ENCODE measurements at regions not wholly inside any gene's neighbourhood (a gene's known extent, or its start where the extent isn't known, plus 50 kb on each side); places are given as distances from the start of the nearest gene placed in this dataset.
A peak's percentile ranks its signal among the peaks of the same experiment; 100 is the strongest.
"Not testable (repeated sequence)": the region's sequence is repeated elsewhere in the genome, so short reads cannot be mapped to it uniquely, and the experiment has no call there.

DNA sequence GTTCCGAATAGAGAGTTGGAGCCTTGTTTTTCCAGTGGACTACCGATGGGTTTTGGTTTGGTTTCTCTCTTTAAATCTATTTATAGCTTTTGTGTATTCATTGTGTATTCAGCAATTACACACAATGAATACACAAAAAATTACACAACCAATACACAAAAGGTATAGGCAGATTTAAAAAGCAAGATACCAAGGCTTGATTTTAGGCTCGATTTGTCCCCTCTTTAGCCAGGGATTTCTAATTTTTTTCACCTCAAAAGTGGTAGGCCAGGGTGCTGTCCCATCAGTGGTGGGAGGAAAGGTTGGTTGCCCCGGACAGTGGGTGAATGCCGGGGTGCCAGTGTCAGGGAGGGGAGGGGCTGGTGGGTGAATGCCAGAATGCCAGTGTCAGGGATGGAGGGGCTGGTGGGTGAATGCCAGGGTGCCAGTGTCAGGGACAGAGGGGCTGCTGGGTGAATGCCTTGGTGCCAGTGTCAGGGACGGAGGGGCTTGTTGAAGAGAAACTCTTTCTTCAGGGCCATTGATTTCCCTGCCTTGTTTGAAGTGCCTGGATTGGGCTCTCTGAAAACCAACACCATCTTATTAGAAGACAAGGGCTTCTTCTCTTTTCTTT lies 186.2 kb downstream of the GOLGA6L6 start:
- DNase-seq, result peak in 2 of 3 donors; percentile 21 to 53
- H3K4me3 ChIP-seq, result no peak overlapping the region
- ATAC-seq, result no peak
- no peaks in the 10 kb centered on the region for H3K36me3 ChIP-seq (ENCODE audit: low read depth)
- H3K9me3 ChIP-seq, result peaks cover 75% of the 10 kb centered on the region
- intact Hi-C loops (cut with DNase I, micrococcal nuclease), result no loop called here
- TF ChIP-seq, protein P1, sequence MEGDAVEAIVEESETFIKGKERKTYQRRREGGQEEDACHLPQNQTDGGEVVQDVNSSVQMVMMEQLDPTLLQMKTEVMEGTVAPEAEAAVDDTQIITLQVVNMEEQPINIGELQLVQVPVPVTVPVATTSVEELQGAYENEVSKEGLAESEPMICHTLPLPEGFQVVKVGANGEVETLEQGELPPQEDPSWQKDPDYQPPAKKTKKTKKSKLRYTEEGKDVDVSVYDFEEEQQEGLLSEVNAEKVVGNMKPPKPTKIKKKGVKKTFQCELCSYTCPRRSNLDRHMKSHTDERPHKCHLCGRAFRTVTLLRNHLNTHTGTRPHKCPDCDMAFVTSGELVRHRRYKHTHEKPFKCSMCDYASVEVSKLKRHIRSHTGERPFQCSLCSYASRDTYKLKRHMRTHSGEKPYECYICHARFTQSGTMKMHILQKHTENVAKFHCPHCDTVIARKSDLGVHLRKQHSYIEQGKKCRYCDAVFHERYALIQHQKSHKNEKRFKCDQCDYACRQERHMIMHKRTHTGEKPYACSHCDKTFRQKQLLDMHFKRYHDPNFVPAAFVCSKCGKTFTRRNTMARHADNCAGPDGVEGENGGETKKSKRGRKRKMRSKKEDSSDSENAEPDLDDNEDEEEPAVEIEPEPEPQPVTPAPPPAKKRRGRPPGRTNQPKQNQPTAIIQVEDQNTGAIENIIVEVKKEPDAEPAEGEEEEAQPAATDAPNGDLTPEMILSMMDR (IDR thresholded peaks at IDR 0.05), result no peak
- H3K4me1 ChIP-seq (ENCODE audit: low read depth), result no peaks in the 10 kb centered on the region

DNA sequence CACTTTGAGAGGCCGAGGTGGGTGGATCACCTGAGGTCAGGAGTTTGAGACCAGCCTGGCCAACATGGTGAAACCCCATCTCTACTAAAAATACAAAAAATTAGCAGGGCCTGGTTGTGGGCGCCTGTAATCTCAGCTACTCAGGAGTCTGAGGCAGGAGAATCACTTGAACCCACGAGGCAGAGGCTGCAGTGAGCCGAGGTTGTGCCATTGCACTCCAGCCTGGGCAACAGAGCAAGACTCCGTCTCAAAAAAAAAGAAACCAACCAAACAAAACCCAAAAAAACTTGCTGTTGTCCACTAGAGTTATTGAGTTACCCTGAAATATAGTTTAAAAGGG lies 186.7 kb downstream of the GOLGA6L6 start:
- ATAC-seq; intact Hi-C loops (cut with DNase I, micrococcal nuclease); H3K4me1 ChIP-seq (ENCODE audit: low read depth); H3K36me3 ChIP-seq (ENCODE audit: low read depth); H3K4me3 ChIP-seq: not testable (repeated sequence)
- peaks cover 81% of the 10 kb centered on the region for H3K9me3 ChIP-seq
- DNase-seq, result peak in 1 of 3 donors; percentile 15

DNA sequence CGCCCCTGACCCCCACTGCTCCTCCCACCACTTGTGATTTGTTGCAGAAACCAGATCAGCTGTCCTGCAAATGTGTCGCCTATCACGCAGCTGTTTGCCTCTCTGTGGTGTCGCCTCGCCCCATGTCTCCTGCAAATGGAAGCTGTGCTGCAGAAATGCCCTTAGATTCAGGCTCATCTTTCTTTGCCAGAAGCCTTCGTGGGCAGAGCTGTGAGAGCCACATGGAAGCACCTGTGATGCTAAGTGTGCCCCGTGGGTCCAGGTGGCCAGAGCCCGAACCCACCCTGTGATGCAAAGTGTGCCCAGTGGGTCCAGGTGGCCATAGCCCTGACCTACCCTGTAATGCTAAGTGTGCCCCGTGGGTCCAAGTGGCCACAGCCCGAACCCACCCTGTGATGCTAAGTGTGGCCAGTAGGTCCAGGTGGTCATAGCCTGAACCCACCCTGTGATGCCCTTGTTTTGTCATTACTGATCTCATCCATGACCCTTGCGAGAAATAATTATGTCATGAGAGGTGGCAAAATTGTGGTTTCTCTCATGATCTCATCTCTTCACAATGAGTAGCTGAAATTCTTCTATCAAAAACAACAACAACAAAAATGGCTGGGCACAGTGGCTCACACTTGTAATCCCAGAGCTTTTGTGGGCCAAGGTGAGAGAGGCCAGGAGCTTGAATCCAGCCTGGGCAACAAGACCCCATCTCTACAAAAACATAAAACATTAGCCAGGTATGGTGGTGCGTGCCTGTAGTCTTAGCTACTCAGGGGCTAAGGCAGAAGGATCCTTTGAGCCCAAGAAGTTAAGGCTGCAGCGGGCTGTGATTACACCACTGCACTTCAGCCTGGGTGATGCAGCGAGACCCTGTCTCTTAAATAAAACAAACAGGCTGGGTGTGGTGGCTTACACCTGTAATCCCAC lies 187.4 kb downstream of the GOLGA6L6 start:
- peak in 2 of 3 donors; percentile 24 to 52 for DNase-seq

DNA sequence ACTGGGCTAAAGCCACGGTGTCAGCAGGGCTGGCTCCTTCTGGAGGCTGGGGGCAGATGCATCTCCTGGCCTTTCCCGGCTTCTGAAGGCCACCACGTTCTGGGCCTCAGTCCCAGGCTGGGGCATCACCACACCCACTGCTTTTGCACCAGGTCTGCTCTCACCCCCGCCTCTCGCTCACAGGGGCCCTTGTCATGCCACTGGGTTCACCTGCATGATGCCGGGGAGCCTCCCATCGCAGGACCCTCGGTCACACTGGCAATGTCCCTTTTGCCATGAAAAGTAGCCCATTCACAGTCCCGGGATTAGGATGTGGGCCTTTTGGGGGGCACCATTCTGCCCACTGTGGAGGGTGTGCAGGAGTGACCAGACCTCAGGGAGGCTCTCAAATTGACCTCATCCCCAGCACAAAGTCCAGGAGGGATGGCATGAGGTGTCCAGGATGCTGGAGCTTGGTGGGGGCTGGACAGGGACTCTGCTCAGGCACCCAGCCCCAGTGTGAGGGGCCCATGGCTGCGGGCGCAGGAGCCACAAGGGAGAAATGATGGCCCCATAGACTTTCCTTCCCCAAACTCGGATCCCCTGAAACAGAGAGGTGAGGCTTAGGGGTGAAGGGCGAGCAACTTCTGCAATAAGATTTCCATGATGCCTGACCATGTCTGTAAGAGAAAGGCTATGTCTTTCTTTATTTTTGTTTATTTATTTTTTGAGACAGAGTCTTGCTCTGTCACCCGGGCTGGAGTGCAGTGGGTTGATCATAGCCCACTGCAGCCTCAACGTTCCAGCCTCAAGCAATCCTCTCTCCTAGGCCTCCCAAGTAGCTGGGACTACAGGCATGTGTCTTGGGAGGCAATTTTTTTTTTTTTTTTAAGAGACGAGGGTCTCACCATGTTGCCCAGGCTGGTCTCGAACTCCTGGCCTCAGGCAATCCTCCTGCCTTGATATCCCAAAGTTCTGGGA lies 189.1 kb downstream of the GOLGA6L6 start:
- no peak for ATAC-seq

More for the DNA sequence above, 187.4 kb downstream of the GOLGA6L6 start:
- no peak for ATAC-seq
- Histone ChIP-seq H3K9me3 (peaks cover 87% of the 10 kb centered on the region), H3K4me1 (ENCODE audit: low read depth) (no peaks in the 10 kb centered on the region), H3K36me3 (ENCODE audit: low read depth) (no peaks in the 10 kb centered on the region), H3K4me3 (no peak overlapping the region)
- intact Hi-C loops (cut with DNase I, micrococcal nuclease), result no loop called here
- TF ChIP-seq, protein P1 (IDR thresholded peaks at IDR 0.05), result no peak

DNA sequence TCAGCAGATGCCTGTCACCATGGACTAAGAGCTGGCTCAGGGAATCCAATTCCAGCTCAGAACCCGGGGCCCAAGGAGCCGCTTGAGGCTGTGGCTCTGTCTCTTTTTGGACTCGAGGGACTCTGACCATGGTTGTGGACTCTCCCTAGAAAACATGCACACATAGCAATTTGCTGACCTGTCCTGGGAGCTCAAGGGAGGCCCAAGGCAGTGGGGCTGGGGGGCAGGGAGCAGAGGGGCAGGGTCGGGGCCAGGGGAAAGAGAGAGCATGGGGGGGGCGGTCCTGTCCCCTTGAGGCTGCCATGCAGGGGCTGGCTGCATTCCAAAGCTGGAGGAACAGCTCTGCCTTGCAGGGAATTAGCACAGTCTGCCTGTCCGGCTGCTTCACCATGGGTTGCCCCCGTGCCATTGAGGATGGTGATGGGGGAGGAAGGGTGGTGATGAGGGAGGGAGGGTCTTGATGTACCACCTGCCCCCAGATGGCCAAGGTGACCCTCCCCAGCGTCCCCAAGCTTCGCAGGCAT lies 190.1 kb downstream of the GOLGA6L6 start:
- no peaks in the 10 kb centered on the region for H3K36me3 ChIP-seq (ENCODE audit: low read depth)
- TF ChIP-seq, protein P1 (IDR thresholded peaks at IDR 0.05), result no peak
- peak in 2 of 3 donors; percentile 29 to 61 for DNase-seq
- H3K9me3 ChIP-seq, result peaks cover 89% of the 10 kb centered on the region
- intact Hi-C loops (cut with DNase I, micrococcal nuclease), result no loop called here
- ATAC-seq, result peak; percentile 6
- H3K4me1 ChIP-seq (ENCODE audit: low read depth), result no peaks in the 10 kb centered on the region
- H3K4me3 ChIP-seq, result no peak overlapping the region

More for the DNA sequence above, 189.1 kb downstream of the GOLGA6L6 start:
- intact Hi-C loops (cut with DNase I, micrococcal nuclease), result no loop called here
- Histone ChIP-seq H3K4me1 (ENCODE audit: low read depth) (no peaks in the 10 kb centered on the region), H3K9me3 (peaks cover 89% of the 10 kb centered on the region), H3K36me3 (ENCODE audit: low read depth) (no peaks in the 10 kb centered on the region), H3K4me3 (no peak overlapping the region)
- peak in 2 of 3 donors; percentile 23 to 60 for DNase-seq
- TF ChIP-seq, protein P1 (IDR thresholded peaks at IDR 0.05), result no peak
